Astrocyte of the spinal cord (primary cell): ENCODE measurements at regions not wholly inside any gene's neighbourhood (a gene's known extent, or its start where the extent isn't known, plus 50 kb on each side); places are given as distances from the start of the nearest gene placed in this dataset.

Experiments used
- DNase-seq: peaks from one replicate; pipeline ENCODE4 v3.0.0; 2011; ENCODE audit warnings: low read depth, low spot score
- H3K4me3 ChIP-seq: 2 replicates; pipeline ENCODE4 v1.5.1; 2011; ENCODE audit warnings: low read depth, mild to moderate bottlenecking, low read length, moderate library complexity
- CTCF ChIP-seq: IDR thresholded peaks from 2 replicates; pipeline ENCODE4 v1.5.1; 2012; ENCODE audit warnings: low read depth, mild to moderate bottlenecking, low read length, inconsistent platforms
- in situ Hi-C: cut with HindIII; loops from 2 replicates; pipeline ENCODE4 v1.10.0; 2017; ENCODE audit warnings: low sequenced_read_pairs

- DNase-seq = no peak
- no peak overlapping the region for H3K4me3 ChIP-seq
- in situ Hi-C loops = no loop called here
- TF ChIP-seq CTCF = no peak
Measured at GRCh38 chr12:94712815-94713515, 62.6 kb upstream of the TMCC3 start.

DNA sequence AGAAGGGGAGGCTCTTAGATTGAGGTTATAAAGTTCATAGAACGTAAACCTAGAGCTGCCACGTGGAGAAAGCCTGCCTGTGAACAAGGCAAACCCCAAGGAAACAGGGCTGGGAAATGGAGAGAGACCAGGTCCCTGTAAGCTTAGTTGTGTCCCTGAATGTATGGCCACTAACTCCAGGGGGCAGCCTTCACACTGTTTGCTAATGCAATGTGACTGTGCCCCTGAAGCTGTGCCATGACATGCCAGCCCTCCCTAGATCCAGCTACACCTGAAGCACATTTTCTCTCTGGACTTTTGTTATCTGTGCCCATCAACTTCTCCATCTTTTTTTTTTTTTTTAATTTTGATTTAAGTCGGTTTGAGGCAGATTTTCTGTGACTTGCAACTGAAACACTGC is 60.6 kb upstream of the TMCC3 start:
- in situ Hi-C loops = no loop called here
- TF ChIP-seq CTCF = peak; percentile 43
- DNase-seq = no peak
- no peak overlapping the region for H3K4me3 ChIP-seq

GRCh38 chr12:94707892-94708291 is 57.5 kb upstream of the TMCC3 start:
- DNase-seq = peak; percentile 56
- TF ChIP-seq CTCF = no peak
- no peak overlapping the region for H3K4me3 ChIP-seq
- in situ Hi-C loops = no loop called here

GRCh38 chr12:94707036-94707435 is 56.7 kb upstream of the TMCC3 start:
- DNase-seq = no peak
- TF ChIP-seq CTCF = no peak
- H3K4me3 ChIP-seq = no peak overlapping the region
- in situ Hi-C loops = no loop called here

- no peak for DNase-seq
- TF ChIP-seq CTCF = no peak
- in situ Hi-C loops = no loop called here
- no peak overlapping the region for H3K4me3 ChIP-seq
Measured at GRCh38 chr12:94706250-94706661, 55.9 kb upstream of the TMCC3 start.

- in situ Hi-C loops = no loop called here
- no peak for DNase-seq
- H3K4me3 ChIP-seq = no peak overlapping the region
- no peak for TF ChIP-seq CTCF
Measured at GRCh38 chr12:94705676-94706075, 55.3 kb upstream of the TMCC3 start.
